Endodermal cell (in vitro differentiated cells): ENCODE measurements at regions not wholly inside any gene's neighbourhood (a gene's known extent, or its start where the extent isn't known, plus 50 kb on each side); places are given as distances from the start of the nearest gene placed in this dataset.

Experiments
- DNase-seq: peaks from one replicate; pipeline ENCODE4 v3.0.0-alpha.2; 2017
- H3K27ac ChIP-seq: 2 replicates; pipeline ENCODE4 v1.5.1; 2013; ENCODE audit warnings: mild to moderate bottlenecking, low read depth, low read length, moderate library complexity
- H3K27me3 ChIP-seq: 2 replicates; pipeline ENCODE4 v1.6.1; 2013; ENCODE audit warnings: mild to moderate bottlenecking, low read length, moderate library complexity; ENCODE audit not compliant: insufficient read depth, control insufficient read depth, poor library complexity, severe bottlenecking
- H3K36me3 ChIP-seq: 2 replicates; pipeline ENCODE4 v1.7.0; 2013; ENCODE audit warnings: mild to moderate bottlenecking, low read length, moderate library complexity; ENCODE audit not compliant: control insufficient read depth, insufficient read depth
- H3K4me1 ChIP-seq: one replicate; pipeline ENCODE4 v1.7.0; 2013; ENCODE audit warnings: low read length; ENCODE audit not compliant: control insufficient read depth, insufficient read depth
- H3K4me3 ChIP-seq: 2 replicates; pipeline ENCODE4 v1.5.1; 2013; ENCODE audit warnings: mild to moderate bottlenecking, low read length, moderate library complexity
- H3K9ac ChIP-seq: 2 replicates; pipeline ENCODE4 v1.6.1; 2013; ENCODE audit warnings: mild to moderate bottlenecking, low read length, moderate library complexity; ENCODE audit not compliant: poor library complexity, severe bottlenecking; ENCODE audit errors: extremely low read depth
- H3K9me3 ChIP-seq: 2 replicates; pipeline ENCODE4 v1.6.1; 2013; ENCODE audit warnings: mild to moderate bottlenecking, low read length, moderate library complexity; ENCODE audit not compliant: control insufficient read depth
- H3K27ac Mint-ChIP-seq: 2 replicates; pipeline ENCODE4 v1.8.0; 2020; ENCODE audit warnings: mixed read lengths
- H3K27me3 Mint-ChIP-seq: 2 replicates; pipeline ENCODE4 v1.8.0; 2021; ENCODE audit warnings: mild to moderate bottlenecking, mixed read lengths; ENCODE audit not compliant: insufficient read depth
- H3K36me3 Mint-ChIP-seq: 2 replicates; pipeline ENCODE4 v1.8.0; 2020; ENCODE audit warnings: low read depth, mixed read lengths
- H3K4me1 Mint-ChIP-seq: 2 replicates; pipeline ENCODE4 v1.8.0; 2020; ENCODE audit warnings: mixed read lengths
- H3K4me3 Mint-ChIP-seq: 2 replicates; pipeline ENCODE4 v1.8.0; 2020; ENCODE audit warnings: mild to moderate bottlenecking, moderate library complexity, mixed read lengths
- H3K9me3 Mint-ChIP-seq: 2 replicates; pipeline ENCODE4 v1.8.0; 2020; ENCODE audit warnings: mild to moderate bottlenecking, mixed read lengths
- CTCF ChIP-seq: fragments of 200-600 bp; sonication (generic); conservative IDR thresholded peaks from 2 replicates; pipeline ENCODE4 v1.5.0; 2021; ENCODE audit warnings: antibody characterized with exemption, mild to moderate bottlenecking
- WGBS, 2 experiments: methylation state at CpG; one replicate each; pipeline versions ENCODE4 v1.1.5 to v1.1.7; 2013; ENCODE audit warnings: missing lambda C conversion rate in 2 of 2, mixed read lengths in 1 of 2; ENCODE audit not compliant: insufficient coverage in 1 of 2, insufficient read length in 1 of 2; 5-methylcytosine and 5-hydroxymethylcytosine counted together

- 90 to 100% methylated on average over 2 of the region's 2 CpGs for WGBS, 2 experiments
- H3K36me3 ChIP-seq, result no peaks in the 10 kb centered on the region
- Mint-ChIP-seq H3K9me3 (no peaks in the 10 kb centered on the region), H3K36me3 (no peaks in the 10 kb centered on the region), H3K4me1 (peaks cover 4% of the 10 kb centered on the region), H3K4me3 (no peak overlapping the region), H3K27ac (no peak overlapping the region), H3K27me3 (no peaks in the 10 kb centered on the region)
- H3K4me1 ChIP-seq, result no peaks in the 10 kb centered on the region
- H3K27me3 ChIP-seq, result no peaks in the 10 kb centered on the region
- no peaks in the 10 kb centered on the region for H3K9me3 ChIP-seq
- no peak for DNase-seq
- H3K27ac ChIP-seq, result no peak overlapping the region
- peak; percentile 65 for TF ChIP-seq CTCF
- H3K4me3 ChIP-seq, result no peak overlapping the region
- H3K9ac ChIP-seq, result no peak overlapping the region
Measured at GRCh38 chr4:125526420-125526819, 211.7 kb downstream of the FAT4 start.

GRCh38 chr4:125527681-125528080 lies 212.9 kb downstream of the FAT4 start:
- Histone ChIP-seq H3K36me3 (no peaks in the 10 kb centered on the region), H3K4me3 (no peak overlapping the region), H3K27me3 (no peaks in the 10 kb centered on the region), H3K27ac (no peak overlapping the region), H3K9ac (no peak overlapping the region), H3K4me1 (no peaks in the 10 kb centered on the region), H3K9me3 (no peaks in the 10 kb centered on the region)
- Mint-ChIP-seq H3K4me3 (no peak overlapping the region), H3K36me3 (no peaks in the 10 kb centered on the region), H3K27me3 (no peaks in the 10 kb centered on the region), H3K9me3 (no peaks in the 10 kb centered on the region), H3K4me1 (peaks cover 2% of the 10 kb centered on the region), H3K27ac (no peak overlapping the region)
- DNase-seq, result no peak
- 96% methylated on average over 1 of the region's 1 CpG; no CpG with 5 or more reads in 1 of the 2 experiments for WGBS, 2 experiments
- no peak for TF ChIP-seq CTCF

- no peak for DNase-seq
- 92% methylated on average over 2 of the region's 2 CpGs for WGBS, 2 experiments
- TF ChIP-seq CTCF, result no peak
- no peaks in the 10 kb centered on the region for H3K36me3 Mint-ChIP-seq
- Histone ChIP-seq H3K4me1 (no peaks in the 10 kb centered on the region), H3K27me3 (no peaks in the 10 kb centered on the region), H3K27ac (no peak overlapping the region), H3K36me3 (no peaks in the 10 kb centered on the region), H3K4me3 (no peak overlapping the region), H3K9me3 (no peaks in the 10 kb centered on the region), H3K9ac (no peak overlapping the region)
- H3K9me3 Mint-ChIP-seq, result no peaks in the 10 kb centered on the region
- H3K27me3 Mint-ChIP-seq, result no peaks in the 10 kb centered on the region
- H3K4me3 Mint-ChIP-seq, result no peak overlapping the region
- H3K4me1 Mint-ChIP-seq, result no peaks in the 10 kb centered on the region
- H3K27ac Mint-ChIP-seq, result no peak overlapping the region
Measured at GRCh38 chr4:125529071-125529470, 214.3 kb downstream of the FAT4 start.
